OCI-LY3 (cell line): ENCODE measurements at regions not wholly inside any gene's neighbourhood (a gene's known extent, or its start where the extent isn't known, plus 50 kb on each side); places are given as distances from the start of the nearest gene placed in this dataset.

ENCODE experiments used
- EZH2phosphoT487 ChIP-seq: fragments of 200-600 bp; shearing (Covaris generic); IDR thresholded peaks from 2 replicates; pipeline ENCODE4 v1.6.1; 2018; ENCODE audit warnings: antibody characterized with exemption, mixed run types, low read depth
- TF ChIP-seq, protein P1 (sequence below): fragments of 200-600, 300-600 bp; sonication (generic); IDR thresholded peaks from 2 replicates; pipeline ENCODE4 v1.5.1; 2014; ENCODE audit warnings: antibody characterized with exemption, low read length, low read depth

DNA sequence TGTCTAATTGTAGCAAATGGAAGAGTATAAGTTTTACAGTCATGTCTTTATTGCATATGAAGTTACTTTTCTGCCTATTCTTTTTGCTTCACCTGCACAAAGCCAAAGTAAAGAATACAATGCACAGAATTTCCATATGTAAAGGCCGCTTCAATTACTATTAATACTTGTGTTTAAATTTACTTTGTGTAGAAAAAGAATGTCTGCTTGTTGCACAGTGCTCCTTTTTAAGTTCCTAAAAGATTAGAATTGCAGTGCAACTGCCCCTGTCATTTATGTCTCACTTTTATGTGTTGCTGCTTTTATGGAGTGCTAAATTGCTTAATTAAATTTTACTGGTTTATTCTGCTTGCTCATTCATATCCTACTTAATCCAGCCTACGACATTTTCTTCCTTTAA lies 830.5 kb downstream of the PDHA2 start:
- TF ChIP-seq, protein P1, sequence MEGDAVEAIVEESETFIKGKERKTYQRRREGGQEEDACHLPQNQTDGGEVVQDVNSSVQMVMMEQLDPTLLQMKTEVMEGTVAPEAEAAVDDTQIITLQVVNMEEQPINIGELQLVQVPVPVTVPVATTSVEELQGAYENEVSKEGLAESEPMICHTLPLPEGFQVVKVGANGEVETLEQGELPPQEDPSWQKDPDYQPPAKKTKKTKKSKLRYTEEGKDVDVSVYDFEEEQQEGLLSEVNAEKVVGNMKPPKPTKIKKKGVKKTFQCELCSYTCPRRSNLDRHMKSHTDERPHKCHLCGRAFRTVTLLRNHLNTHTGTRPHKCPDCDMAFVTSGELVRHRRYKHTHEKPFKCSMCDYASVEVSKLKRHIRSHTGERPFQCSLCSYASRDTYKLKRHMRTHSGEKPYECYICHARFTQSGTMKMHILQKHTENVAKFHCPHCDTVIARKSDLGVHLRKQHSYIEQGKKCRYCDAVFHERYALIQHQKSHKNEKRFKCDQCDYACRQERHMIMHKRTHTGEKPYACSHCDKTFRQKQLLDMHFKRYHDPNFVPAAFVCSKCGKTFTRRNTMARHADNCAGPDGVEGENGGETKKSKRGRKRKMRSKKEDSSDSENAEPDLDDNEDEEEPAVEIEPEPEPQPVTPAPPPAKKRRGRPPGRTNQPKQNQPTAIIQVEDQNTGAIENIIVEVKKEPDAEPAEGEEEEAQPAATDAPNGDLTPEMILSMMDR, result no peak
- no peak for TF ChIP-seq EZH2phosphoT487
